Endothelial cell (in vitro differentiated cells): ENCODE measurements at regions not wholly inside any gene's neighbourhood (a gene's known extent, or its start where the extent isn't known, plus 50 kb on each side); places are given as distances from the start of the nearest gene placed in this dataset.

Experiments used
- DNase-seq: peaks from one replicate; pipeline ENCODE4 v3.0.0; 2021; ENCODE audit warnings: low spot score
- H3K27ac Mint-ChIP-seq: one replicate; pipeline ENCODE4 v1.8.0; 2021; ENCODE audit warnings: mixed read lengths, inconsistent platforms; ENCODE audit not compliant: unreplicated experiment
- H3K27me3 Mint-ChIP-seq: one replicate; pipeline ENCODE4 v1.8.0; 2021; ENCODE audit warnings: mild to moderate bottlenecking, moderate library complexity, mixed read lengths, inconsistent platforms; ENCODE audit not compliant: unreplicated experiment
- H3K36me3 Mint-ChIP-seq: one replicate; pipeline ENCODE4 v1.8.0; 2021; ENCODE audit warnings: mild to moderate bottlenecking, low read depth, mixed read lengths, inconsistent platforms; ENCODE audit not compliant: unreplicated experiment
- H3K4me1 Mint-ChIP-seq: one replicate; pipeline ENCODE4 v1.8.0; 2021; ENCODE audit warnings: mild to moderate bottlenecking, mixed read lengths, inconsistent platforms; ENCODE audit not compliant: unreplicated experiment
- H3K4me3 Mint-ChIP-seq: one replicate; pipeline ENCODE4 v1.8.0; 2021; ENCODE audit warnings: mild to moderate bottlenecking, mixed read lengths, inconsistent platforms; ENCODE audit not compliant: unreplicated experiment
- H3K9me3 Mint-ChIP-seq: one replicate; pipeline ENCODE4 v1.8.0; 2021; ENCODE audit warnings: mixed read lengths, inconsistent platforms; ENCODE audit not compliant: unreplicated experiment
- TF ChIP-seq, protein P1 (sequence below): fragments of 200-600 bp; sonication (generic); IDR thresholded peaks from one replicate; pipeline ENCODE4 v1.5.0; 2021; ENCODE audit warnings: antibody characterized with exemption; ENCODE audit not compliant: unreplicated experiment

DNA sequence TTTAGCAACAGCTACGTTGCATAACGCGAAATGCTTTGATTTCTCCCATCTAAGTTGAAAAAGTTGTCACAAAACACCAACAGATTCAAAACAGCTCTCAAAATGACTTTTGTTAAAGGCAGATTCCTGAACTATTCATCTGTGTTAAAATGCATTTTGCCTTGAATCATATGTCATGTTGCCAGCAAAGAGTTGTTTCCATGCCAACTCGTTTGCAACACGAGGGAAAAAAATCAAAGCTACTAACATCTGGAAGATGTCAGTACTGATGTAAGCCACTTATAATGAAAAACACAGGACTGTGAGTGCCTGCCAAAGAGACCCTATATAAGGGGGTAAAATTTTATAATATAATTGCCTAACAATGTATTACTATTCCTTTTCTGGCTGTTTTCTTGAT is 182.7 kb upstream of the PTBP2 start:
- H3K27ac Mint-ChIP-seq: peak overlapping the region; percentile 96

GRCh38 chr1:96541491-96541890 is 180.1 kb upstream of the PTBP2 start:
- Mint-ChIP-seq H3K36me3 (no peaks in the 10 kb centered on the region), H3K4me1 (peaks cover 18% of the 10 kb centered on the region), H3K27ac (no peak overlapping the region), H3K4me3 (no peak overlapping the region), H3K9me3 (no peaks in the 10 kb centered on the region), H3K27me3 (peaks cover 4% of the 10 kb centered on the region)
- TF ChIP-seq, protein P1, sequence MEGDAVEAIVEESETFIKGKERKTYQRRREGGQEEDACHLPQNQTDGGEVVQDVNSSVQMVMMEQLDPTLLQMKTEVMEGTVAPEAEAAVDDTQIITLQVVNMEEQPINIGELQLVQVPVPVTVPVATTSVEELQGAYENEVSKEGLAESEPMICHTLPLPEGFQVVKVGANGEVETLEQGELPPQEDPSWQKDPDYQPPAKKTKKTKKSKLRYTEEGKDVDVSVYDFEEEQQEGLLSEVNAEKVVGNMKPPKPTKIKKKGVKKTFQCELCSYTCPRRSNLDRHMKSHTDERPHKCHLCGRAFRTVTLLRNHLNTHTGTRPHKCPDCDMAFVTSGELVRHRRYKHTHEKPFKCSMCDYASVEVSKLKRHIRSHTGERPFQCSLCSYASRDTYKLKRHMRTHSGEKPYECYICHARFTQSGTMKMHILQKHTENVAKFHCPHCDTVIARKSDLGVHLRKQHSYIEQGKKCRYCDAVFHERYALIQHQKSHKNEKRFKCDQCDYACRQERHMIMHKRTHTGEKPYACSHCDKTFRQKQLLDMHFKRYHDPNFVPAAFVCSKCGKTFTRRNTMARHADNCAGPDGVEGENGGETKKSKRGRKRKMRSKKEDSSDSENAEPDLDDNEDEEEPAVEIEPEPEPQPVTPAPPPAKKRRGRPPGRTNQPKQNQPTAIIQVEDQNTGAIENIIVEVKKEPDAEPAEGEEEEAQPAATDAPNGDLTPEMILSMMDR: no peak
- no peak for DNase-seq

More for the DNA sequence above, 182.7 kb upstream of the PTBP2 start:
- Mint-ChIP-seq H3K4me1 (peaks cover 18% of the 10 kb centered on the region), H3K36me3 (no peaks in the 10 kb centered on the region), H3K27me3 (peaks cover 4% of the 10 kb centered on the region), H3K4me3 (no peak overlapping the region), H3K9me3 (no peaks in the 10 kb centered on the region)
- TF ChIP-seq, protein P1: no peak
- no peak for DNase-seq

DNA sequence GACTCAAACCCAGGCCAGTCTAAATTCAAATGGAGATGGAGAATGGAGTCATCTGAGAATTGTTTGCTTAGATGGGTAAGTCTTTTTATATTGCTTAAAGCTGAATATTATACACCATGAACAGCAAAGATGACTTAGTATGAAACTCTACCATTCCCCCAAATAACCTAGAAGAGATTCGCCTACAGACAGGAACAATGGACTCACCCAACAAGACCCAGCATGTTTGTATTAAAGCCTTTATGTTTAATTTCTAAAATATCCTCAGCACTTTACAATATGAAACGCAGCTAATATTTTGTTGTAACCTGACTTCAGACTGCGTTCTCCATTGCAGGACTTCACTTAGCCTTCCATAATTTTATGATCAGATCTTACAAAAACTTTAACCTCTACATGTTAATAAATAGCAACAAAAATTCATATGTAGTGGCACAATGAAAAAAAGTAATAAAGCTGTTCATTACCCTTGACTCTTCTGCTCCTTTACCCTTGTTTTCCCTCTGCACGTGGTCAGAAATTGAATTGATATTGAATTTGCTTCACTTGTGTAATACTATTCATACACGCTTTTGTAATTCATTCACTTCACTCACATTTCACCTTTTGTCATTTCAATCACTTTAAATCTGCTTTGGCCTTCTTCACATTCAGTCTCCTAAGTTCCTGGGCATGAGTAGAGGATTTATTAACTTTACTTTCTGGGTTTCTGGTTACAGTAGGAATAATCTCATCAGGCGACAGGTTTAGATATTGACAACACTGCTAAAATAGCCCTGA is 177.3 kb upstream of the PTBP2 start:
- TF ChIP-seq, protein P1: no peak
- peaks cover 6% of the 10 kb centered on the region for H3K4me1 Mint-ChIP-seq
- H3K9me3 Mint-ChIP-seq: no peaks in the 10 kb centered on the region
- H3K27ac Mint-ChIP-seq: no peak overlapping the region
- no peak for DNase-seq
- H3K4me3 Mint-ChIP-seq: no peak overlapping the region
- H3K27me3 Mint-ChIP-seq: peaks cover 4% of the 10 kb centered on the region
- no peaks in the 10 kb centered on the region for H3K36me3 Mint-ChIP-seq

- no peak for DNase-seq
- no peaks in the 10 kb centered on the region for H3K9me3 Mint-ChIP-seq
- H3K27me3 Mint-ChIP-seq: peaks cover 4% of the 10 kb centered on the region
- TF ChIP-seq, protein P1: no peak
- no peak overlapping the region for H3K27ac Mint-ChIP-seq
- H3K36me3 Mint-ChIP-seq: no peaks in the 10 kb centered on the region
- no peak overlapping the region for H3K4me3 Mint-ChIP-seq
- peaks cover 2% of the 10 kb centered on the region for H3K4me1 Mint-ChIP-seq
These were observed 176.8 kb upstream of the PTBP2 start for GRCh38 chr1:96544831-96545221.

DNA sequence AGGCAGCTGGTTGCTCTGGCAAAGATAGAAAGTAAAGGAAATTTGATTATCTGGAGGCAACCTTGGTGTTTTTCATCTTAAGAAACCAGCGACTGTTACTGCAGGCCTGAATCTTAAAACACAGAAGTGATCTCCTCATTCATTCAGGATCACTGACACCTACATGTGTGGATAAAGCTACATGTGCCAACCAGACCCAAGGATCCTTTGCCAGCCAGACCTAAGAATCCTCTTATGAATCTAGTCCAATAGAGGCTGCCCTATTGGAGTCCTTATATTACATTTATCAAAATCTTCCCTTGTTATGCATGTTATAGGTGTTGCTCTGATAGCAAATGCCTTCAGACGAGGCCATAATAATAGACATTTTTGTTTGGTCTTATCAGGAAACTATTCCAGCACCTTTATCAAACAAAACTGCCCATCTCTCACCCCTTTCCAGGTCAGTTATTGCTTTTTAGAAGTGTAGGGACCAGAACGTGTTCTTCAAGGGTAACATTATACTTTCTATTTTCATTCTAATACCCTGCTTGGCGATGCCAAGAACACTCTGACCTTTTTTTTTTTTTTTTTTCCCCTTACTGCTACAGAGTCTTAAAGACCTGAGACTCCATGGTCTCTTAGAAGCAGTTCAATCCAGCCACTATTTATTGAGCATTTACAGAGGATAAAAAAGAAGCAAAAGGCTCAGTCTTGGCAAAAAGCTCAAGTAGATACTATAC is 175.5 kb upstream of the PTBP2 start:
- Mint-ChIP-seq H3K36me3 (no peaks in the 10 kb centered on the region), H3K27ac (no peak overlapping the region), H3K27me3 (peaks cover 4% of the 10 kb centered on the region), H3K9me3 (no peaks in the 10 kb centered on the region), H3K4me1 (no peaks in the 10 kb centered on the region), H3K4me3 (no peak overlapping the region)
- TF ChIP-seq, protein P1: no peak
- no peak for DNase-seq
